ENCODE measurements at regions not wholly inside any gene's neighbourhood (a gene's known extent, or its start where the extent isn't known, plus 50 kb on each side); places are given as distances from the start of the nearest gene placed in this dataset.

DNA sequence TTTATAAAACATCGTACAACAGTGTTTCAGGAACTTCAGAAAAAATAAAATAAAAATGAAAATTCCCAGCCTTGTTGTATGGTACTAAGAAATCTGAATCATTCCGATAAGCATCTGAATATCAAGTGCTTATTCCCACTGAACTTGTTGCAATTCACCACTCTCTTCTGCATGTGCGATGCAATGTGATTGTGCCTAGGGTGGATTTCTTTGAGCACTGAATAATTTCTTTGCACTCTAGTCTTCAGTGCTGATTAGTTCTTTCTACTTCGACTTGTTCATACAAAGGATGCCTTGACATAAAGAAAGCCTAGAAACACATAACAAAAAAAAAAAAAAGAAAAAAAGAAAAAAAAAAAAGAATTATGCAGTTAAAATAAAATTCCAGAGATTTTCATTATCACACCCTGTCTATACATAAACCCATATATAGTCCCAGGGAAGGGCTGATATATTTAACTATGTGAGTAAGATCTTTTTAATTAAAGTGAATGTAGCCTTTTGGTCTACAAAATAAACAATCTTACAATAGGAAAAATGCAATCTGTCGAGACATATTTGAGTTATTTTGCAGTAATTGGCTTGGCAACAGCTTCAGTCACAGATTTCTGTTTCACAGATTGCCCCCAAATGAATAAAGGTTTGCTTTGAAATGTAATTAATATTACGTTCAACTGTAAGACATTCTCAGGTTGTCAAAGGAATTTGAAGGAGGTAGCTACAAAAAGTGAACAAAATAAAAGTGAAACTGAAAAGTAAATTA is 1118.9 kb upstream of the CELF2 start:
- TF ChIP-seq, protein P1, sequence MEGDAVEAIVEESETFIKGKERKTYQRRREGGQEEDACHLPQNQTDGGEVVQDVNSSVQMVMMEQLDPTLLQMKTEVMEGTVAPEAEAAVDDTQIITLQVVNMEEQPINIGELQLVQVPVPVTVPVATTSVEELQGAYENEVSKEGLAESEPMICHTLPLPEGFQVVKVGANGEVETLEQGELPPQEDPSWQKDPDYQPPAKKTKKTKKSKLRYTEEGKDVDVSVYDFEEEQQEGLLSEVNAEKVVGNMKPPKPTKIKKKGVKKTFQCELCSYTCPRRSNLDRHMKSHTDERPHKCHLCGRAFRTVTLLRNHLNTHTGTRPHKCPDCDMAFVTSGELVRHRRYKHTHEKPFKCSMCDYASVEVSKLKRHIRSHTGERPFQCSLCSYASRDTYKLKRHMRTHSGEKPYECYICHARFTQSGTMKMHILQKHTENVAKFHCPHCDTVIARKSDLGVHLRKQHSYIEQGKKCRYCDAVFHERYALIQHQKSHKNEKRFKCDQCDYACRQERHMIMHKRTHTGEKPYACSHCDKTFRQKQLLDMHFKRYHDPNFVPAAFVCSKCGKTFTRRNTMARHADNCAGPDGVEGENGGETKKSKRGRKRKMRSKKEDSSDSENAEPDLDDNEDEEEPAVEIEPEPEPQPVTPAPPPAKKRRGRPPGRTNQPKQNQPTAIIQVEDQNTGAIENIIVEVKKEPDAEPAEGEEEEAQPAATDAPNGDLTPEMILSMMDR (IDR thresholded peaks at IDR 0.05; ENCODE audit: partially characterized antibody, unreplicated experiment), result no peak
- no peaks in the 10 kb centered on the region for H3K36me3 Mint-ChIP-seq (ENCODE audit: unreplicated experiment)
- H3K4me3 Mint-ChIP-seq (ENCODE audit: unreplicated experiment), result no peak overlapping the region
- H3K27ac Mint-ChIP-seq (ENCODE audit: unreplicated experiment), result no peak overlapping the region
- DNase-seq, result no peak
- no peaks in the 10 kb centered on the region for H3K9me3 Mint-ChIP-seq (ENCODE audit: unreplicated experiment)
- peaks cover 7% of the 10 kb centered on the region for H3K4me1 Mint-ChIP-seq (ENCODE audit: low read depth, unreplicated experiment)
- no peaks in the 10 kb centered on the region for H3K27me3 Mint-ChIP-seq (ENCODE audit: unreplicated experiment)

DNA sequence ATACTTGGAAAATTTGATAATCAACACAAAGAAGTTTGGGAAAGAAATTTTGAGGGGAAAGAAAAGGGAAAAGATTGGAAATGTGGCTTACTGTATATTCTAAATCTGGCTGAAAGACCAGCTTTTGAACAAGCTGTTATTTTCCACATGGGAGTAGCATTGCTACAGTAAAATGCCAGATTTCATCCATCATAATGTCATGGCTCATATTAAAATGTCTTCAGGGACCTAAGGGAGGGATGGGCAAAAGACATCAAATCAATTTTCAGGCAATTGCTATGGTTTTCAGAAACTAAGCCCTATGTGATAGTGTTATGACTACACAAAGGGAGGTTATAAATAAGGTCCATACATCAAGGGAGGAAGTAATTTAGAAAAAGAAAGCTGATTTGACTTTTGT is 1116.9 kb upstream of the CELF2 start:
- no peak overlapping the region for H3K27ac Mint-ChIP-seq (ENCODE audit: unreplicated experiment)
- TF ChIP-seq, protein P1 (IDR thresholded peaks at IDR 0.05; ENCODE audit: partially characterized antibody, unreplicated experiment), result no peak
- H3K9me3 Mint-ChIP-seq (ENCODE audit: unreplicated experiment), result no peaks in the 10 kb centered on the region
- peaks cover 2% of the 10 kb centered on the region for H3K4me1 Mint-ChIP-seq (ENCODE audit: low read depth, unreplicated experiment)
- no peak overlapping the region for H3K4me3 Mint-ChIP-seq (ENCODE audit: unreplicated experiment)
- H3K36me3 Mint-ChIP-seq (ENCODE audit: unreplicated experiment), result no peaks in the 10 kb centered on the region
- no peaks in the 10 kb centered on the region for H3K27me3 Mint-ChIP-seq (ENCODE audit: unreplicated experiment)
- DNase-seq, result no peak

DNA sequence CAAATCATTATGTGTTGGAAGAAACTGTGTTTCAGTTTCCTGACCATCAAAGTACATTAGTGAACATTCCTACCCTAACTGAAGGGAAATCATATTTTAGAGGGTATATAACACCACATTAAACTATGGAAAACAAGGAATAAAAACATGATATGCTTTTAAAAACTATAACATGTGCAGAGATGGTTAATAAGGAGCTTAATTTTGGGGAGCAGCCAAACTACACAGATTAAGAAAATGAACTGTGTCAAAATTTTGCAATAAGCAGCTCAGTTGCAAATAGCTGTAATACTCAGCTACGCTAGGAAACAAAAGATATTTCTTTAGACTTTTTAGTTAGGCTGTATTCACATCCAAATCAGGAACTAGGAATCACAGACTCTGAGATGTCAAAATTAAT is 1115.7 kb upstream of the CELF2 start:
- Mint-ChIP-seq H3K4me1 (ENCODE audit: low read depth, unreplicated experiment) (peaks cover 2% of the 10 kb centered on the region), H3K36me3 (ENCODE audit: unreplicated experiment) (no peaks in the 10 kb centered on the region), H3K27ac (ENCODE audit: unreplicated experiment) (no peak overlapping the region), H3K27me3 (ENCODE audit: unreplicated experiment) (no peaks in the 10 kb centered on the region), H3K9me3 (ENCODE audit: unreplicated experiment) (no peaks in the 10 kb centered on the region), H3K4me3 (ENCODE audit: unreplicated experiment) (no peak overlapping the region)
- no peak for DNase-seq
- TF ChIP-seq, protein P1 (IDR thresholded peaks at IDR 0.05; ENCODE audit: partially characterized antibody, unreplicated experiment), result no peak

DNA sequence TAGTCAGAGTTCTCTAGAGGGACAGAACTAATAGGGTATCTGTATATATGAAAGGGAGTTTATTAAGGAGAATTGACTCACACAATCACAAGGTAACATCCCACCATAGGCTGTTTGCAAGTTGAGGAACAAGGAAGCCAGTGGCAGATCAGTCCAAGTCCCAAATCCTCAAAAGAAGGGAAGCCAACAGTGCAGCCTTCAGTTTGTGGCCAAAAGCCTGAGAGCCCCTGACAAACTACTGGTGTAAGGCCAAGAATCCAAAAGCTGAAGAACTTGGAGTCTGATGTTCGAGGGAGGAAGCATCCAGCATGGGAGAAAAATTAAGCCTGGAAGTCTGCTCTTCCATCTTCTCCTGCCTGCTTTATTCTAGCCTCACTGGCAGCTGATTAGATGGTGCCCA is 1107.2 kb upstream of the CELF2 start:
- Mint-ChIP-seq H3K27ac (ENCODE audit: unreplicated experiment) (no peak overlapping the region), H3K36me3 (ENCODE audit: unreplicated experiment) (peaks cover 9% of the 10 kb centered on the region)

DNA sequence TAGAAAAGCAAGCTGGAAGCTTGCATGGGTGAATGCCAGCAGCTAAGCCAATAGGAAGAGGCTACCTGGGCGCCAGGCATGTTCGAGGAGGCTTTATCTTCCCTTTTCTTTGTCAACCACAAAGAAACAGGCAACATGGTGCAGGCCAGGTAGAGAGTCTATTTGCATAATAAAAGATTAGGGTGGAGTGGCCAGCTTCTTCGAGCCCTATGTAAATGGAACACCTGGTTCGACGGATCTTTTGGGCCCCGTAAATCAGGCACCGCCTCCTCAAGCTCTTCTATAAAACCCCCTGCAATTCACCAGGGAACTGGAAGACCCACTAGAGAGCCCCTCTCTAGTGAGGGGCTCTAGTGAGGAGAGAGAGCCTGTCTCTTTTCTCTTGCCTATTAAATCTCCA is 1106.2 kb upstream of the CELF2 start:
- Mint-ChIP-seq H3K4me1 (ENCODE audit: low read depth, unreplicated experiment) (no peaks in the 10 kb centered on the region), H3K36me3 (ENCODE audit: unreplicated experiment) (peaks cover 9% of the 10 kb centered on the region), H3K4me3 (ENCODE audit: unreplicated experiment) (no peak overlapping the region), H3K9me3 (ENCODE audit: unreplicated experiment) (no peaks in the 10 kb centered on the region), H3K27me3 (ENCODE audit: unreplicated experiment) (no peaks in the 10 kb centered on the region), H3K27ac (ENCODE audit: unreplicated experiment) (no peak overlapping the region)
- DNase-seq, result no peak
- TF ChIP-seq, protein P1 (IDR thresholded peaks at IDR 0.05; ENCODE audit: partially characterized antibody, unreplicated experiment), result no peak

More for the DNA sequence above, 1107.2 kb upstream of the CELF2 start:
- Mint-ChIP-seq H3K4me1 (ENCODE audit: low read depth, unreplicated experiment) (no peaks in the 10 kb centered on the region), H3K4me3 (ENCODE audit: unreplicated experiment) (no peak overlapping the region), H3K9me3 (ENCODE audit: unreplicated experiment) (no peaks in the 10 kb centered on the region), H3K27me3 (ENCODE audit: unreplicated experiment) (no peaks in the 10 kb centered on the region)
- TF ChIP-seq, protein P1 (IDR thresholded peaks at IDR 0.05; ENCODE audit: partially characterized antibody, unreplicated experiment), result no peak
- no peak for DNase-seq
